HEK293T (cell line): ENCODE measurements at regions not wholly inside any gene's neighbourhood (a gene's known extent, or its start where the extent isn't known, plus 50 kb on each side); places are given as distances from the start of the nearest gene placed in this dataset.

Experiments used
- ARNT ChIP-seq: fragments of 450-650 bp; IDR thresholded peaks from 2 replicates; pipeline ENCODE4 v1.6.1; 2017; ENCODE audit warnings: mild to moderate bottlenecking
- BHLHE40 ChIP-seq: fragments of 450-650 bp; IDR thresholded peaks from 2 replicates; pipeline ENCODE4 v1.6.1; 2016; ENCODE audit warnings: mild to moderate bottlenecking, moderate library complexity, borderline replicate concordance
- CTBP1 ChIP-seq: fragments of 450-650 bp; IDR thresholded peaks from 2 replicates; pipeline ENCODE4 v1.6.1; 2016; ENCODE audit warnings: borderline replicate concordance
- ELF4 ChIP-seq: fragments of 450-650 bp; IDR thresholded peaks from 2 replicates; pipeline ENCODE4 v1.6.1; 2017; ENCODE audit warnings: antibody characterized with exemption
- FOXA1 ChIP-seq: fragments of 450-650 bp; IDR thresholded peaks from 2 replicates; pipeline ENCODE4 v1.6.1; 2016; ENCODE audit warnings: mild to moderate bottlenecking
- FOXK2 ChIP-seq: fragments of 450-650 bp; IDR thresholded peaks from 2 replicates; pipeline ENCODE4 v1.6.1; 2016; ENCODE audit warnings: mild to moderate bottlenecking
- FOXM1 ChIP-seq: fragments of 450-650 bp; IDR thresholded peaks from 2 replicates; pipeline ENCODE4 v1.6.1; 2017; ENCODE audit warnings: mild to moderate bottlenecking, borderline replicate concordance
- HDGF ChIP-seq: fragments of 450-650 bp; IDR thresholded peaks from 2 replicates; pipeline ENCODE4 v1.6.1; 2017; ENCODE audit warnings: antibody characterized with exemption, borderline replicate concordance
- L3MBTL2 ChIP-seq: fragments of 450-650 bp; conservative IDR thresholded peaks from 2 replicates; pipeline ENCODE4 v1.6.1; 2016; ENCODE audit warnings: mild to moderate bottlenecking
- NFRKB ChIP-seq: fragments of 450-650 bp; IDR thresholded peaks from 2 replicates; pipeline ENCODE4 v1.6.1; 2016; ENCODE audit warnings: mild to moderate bottlenecking, moderate library complexity
- SP1 ChIP-seq: fragments of 450-650 bp; IDR thresholded peaks from 2 replicates; pipeline ENCODE4 v1.6.1; 2017
- SUZ12 ChIP-seq: fragments of 450-650 bp; IDR thresholded peaks from 2 replicates; pipeline ENCODE4 v1.6.1; 2016; ENCODE audit warnings: mild to moderate bottlenecking
- TF ChIP-seq, protein P1 (sequence below): fragments of 450-650 bp; IDR thresholded peaks from 2 replicates; pipeline ENCODE4 v1.6.1; 2016

DNA sequence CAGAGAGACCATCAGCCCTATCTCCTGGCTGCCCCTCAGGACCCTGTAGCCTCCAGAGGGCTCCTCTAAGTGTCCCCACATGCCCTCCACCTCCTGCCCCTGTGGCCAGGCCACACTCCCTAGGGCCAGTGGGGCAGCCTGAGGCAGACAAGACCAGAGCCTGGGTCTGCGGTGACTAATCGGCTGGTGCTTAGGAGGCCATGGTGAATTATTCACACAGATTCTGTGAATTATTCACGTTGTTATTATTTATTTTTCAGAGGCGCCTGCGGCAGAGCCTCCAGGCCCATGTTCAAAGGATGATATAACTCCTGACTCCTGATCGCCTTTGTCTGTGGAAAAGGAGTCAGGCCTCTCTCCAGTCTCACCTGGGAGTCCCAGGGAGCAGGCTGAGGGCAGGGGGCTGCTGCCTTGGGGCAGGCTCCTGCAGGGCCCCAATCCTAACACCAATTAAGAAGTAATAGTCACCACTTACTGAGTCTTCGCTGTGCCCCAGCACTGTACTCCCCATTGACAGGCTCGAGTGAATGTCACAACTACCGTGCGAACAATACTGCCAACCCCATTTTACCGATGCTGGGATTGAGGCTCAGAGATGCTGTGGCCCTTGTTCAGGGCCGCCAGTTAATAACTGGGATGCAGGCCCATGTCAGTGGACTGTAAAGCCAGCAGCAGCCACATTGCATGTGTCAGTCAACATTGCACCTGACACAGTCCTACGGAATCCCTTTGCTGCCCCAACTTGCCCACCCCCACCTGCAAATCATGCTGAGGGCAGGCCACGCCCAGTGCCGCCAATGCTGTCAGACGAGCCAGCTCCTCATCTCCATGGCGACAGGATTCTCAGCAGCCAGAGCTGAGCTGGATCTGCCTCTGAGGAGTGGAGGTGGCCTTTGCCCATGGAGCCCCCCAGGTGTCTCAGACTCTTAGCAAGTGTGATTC lies 94.9 kb downstream of the PCDH1 start:
- no peak for TF ChIP-seq ELF4
- no peak for TF ChIP-seq FOXK2
- no peak for TF ChIP-seq BHLHE40
- TF ChIP-seq SP1: no peak
- TF ChIP-seq ARNT: no peak
- no peak for TF ChIP-seq NFRKB
- TF ChIP-seq SUZ12: no peak
- TF ChIP-seq, protein P1, sequence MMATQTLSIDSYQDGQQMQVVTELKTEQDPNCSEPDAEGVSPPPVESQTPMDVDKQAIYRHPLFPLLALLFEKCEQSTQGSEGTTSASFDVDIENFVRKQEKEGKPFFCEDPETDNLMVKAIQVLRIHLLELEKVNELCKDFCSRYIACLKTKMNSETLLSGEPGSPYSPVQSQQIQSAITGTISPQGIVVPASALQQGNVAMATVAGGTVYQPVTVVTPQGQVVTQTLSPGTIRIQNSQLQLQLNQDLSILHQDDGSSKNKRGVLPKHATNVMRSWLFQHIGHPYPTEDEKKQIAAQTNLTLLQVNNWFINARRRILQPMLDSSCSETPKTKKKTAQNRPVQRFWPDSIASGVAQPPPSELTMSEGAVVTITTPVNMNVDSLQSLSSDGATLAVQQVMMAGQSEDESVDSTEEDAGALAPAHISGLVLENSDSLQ: no peak
- no peak for TF ChIP-seq FOXM1
- TF ChIP-seq CTBP1: no peak
- TF ChIP-seq FOXA1: no peak
- no peak for TF ChIP-seq L3MBTL2
- TF ChIP-seq HDGF: no peak
